ENCODE measurements at regions not wholly inside any gene's neighbourhood (a gene's known extent, or its start where the extent isn't known, plus 50 kb on each side); places are given as distances from the start of the nearest gene placed in this dataset.

GRCh38 chr15:85859671-85860070, 64.9 kb upstream of the KLHL25 start:
- no peak for TF ChIP-seq CTCF (IDR thresholded peaks at IDR 0.05)
- ATAC-seq (ENCODE audit: low read depth) (no peak), DNase-seq (no peak)
- H3K9me3 Mint-ChIP-seq = no peaks in the 10 kb centered on the region
- no peaks in the 10 kb centered on the region for H3K36me3 Mint-ChIP-seq (ENCODE audit: low read depth)
- H3K4me1 Mint-ChIP-seq = peaks cover 4% of the 10 kb centered on the region
- intact Hi-C loops (cut with micrococcal nuclease) = no loop called here
- H3K27me3 Mint-ChIP-seq = peaks cover 18% of the 10 kb centered on the region
- CTCF ChIA-PET = interaction anchor here (1.3 kb wide), 1 partner anchor 12 kb away, joined by 5 read pairs; no protein-coding TSS in a partner anchor
- no peak overlapping the region for H3K27ac Mint-ChIP-seq
- POLR2A ChIA-PET = no interaction called here
- no peak overlapping the region for H3K4me3 Mint-ChIP-seq

GRCh38 chr15:85860394-85861161, 65.9 kb upstream of the KLHL25 start:
- Mint-ChIP-seq H3K4me3 (no peak overlapping the region), H3K9me3 (no peaks in the 10 kb centered on the region), H3K27me3 (peaks cover 17% of the 10 kb centered on the region), H3K4me1 (peaks cover 4% of the 10 kb centered on the region), H3K36me3 (ENCODE audit: low read depth) (no peaks in the 10 kb centered on the region), H3K27ac (no peak overlapping the region)
- TF ChIP-seq CTCF (IDR thresholded peaks at IDR 0.05) = no peak
- intact Hi-C loops (cut with micrococcal nuclease) = no loop called here
- no peak for ATAC-seq (ENCODE audit: low read depth)
- DNase-seq = no peak
- ChIA-PET POLR2A (no interaction called here), CTCF (no interaction called here)

GRCh38 chr15:85865070-85865684, 70.5 kb upstream of the KLHL25 start:
- Mint-ChIP-seq H3K4me1 (no peaks in the 10 kb centered on the region), H3K36me3 (ENCODE audit: low read depth) (no peaks in the 10 kb centered on the region), H3K27me3 (peaks cover 10% of the 10 kb centered on the region), H3K4me3 (no peak overlapping the region), H3K9me3 (no peaks in the 10 kb centered on the region), H3K27ac (no peak overlapping the region)
- ATAC-seq (ENCODE audit: low read depth) = no peak
- TF ChIP-seq CTCF (IDR thresholded peaks at IDR 0.05) = no peak
- ChIA-PET CTCF (no interaction called here), POLR2A (no interaction called here)
- no peak for DNase-seq
- intact Hi-C loops (cut with micrococcal nuclease) = no loop called here

GRCh38 chr15:85867250-85867649, 72.5 kb upstream of the KLHL25 start:
- DNase-seq (no peak), ATAC-seq (ENCODE audit: low read depth) (no peak)
- no peaks in the 10 kb centered on the region for H3K9me3 Mint-ChIP-seq
- H3K27me3 Mint-ChIP-seq = peaks cover 10% of the 10 kb centered on the region
- H3K27ac Mint-ChIP-seq = no peak overlapping the region
- ChIA-PET CTCF (no interaction called here), POLR2A (no interaction called here)
- intact Hi-C loops (cut with micrococcal nuclease) = no loop called here
- H3K4me1 Mint-ChIP-seq = no peaks in the 10 kb centered on the region
- H3K36me3 Mint-ChIP-seq (ENCODE audit: low read depth) = no peaks in the 10 kb centered on the region
- no peak overlapping the region for H3K4me3 Mint-ChIP-seq
- no peak for TF ChIP-seq CTCF (IDR thresholded peaks at IDR 0.05)

GRCh38 chr15:85869124-85869523, 74.4 kb upstream of the KLHL25 start:
- H3K27me3 Mint-ChIP-seq = peaks cover 18% of the 10 kb centered on the region
- H3K4me3 Mint-ChIP-seq = no peak overlapping the region

More at GRCh38 chr15:85869124-85869523, 74.4 kb upstream of the KLHL25 start:
- Mint-ChIP-seq H3K27ac (no peak overlapping the region), H3K9me3 (no peaks in the 10 kb centered on the region), H3K36me3 (ENCODE audit: low read depth) (no peaks in the 10 kb centered on the region), H3K4me1 (no peaks in the 10 kb centered on the region)
- CTCF ChIA-PET = no interaction called here
- ATAC-seq (ENCODE audit: low read depth) (no peak), DNase-seq (no peak)
- intact Hi-C loops (cut with micrococcal nuclease) = no loop called here
- POLR2A ChIA-PET = no interaction called here
- no peak for TF ChIP-seq CTCF (IDR thresholded peaks at IDR 0.05)

Data from activated B cell treated with CpG ODN at 0.5 μM for 24 hours (primary cell).